ENCODE measurements at regions not wholly inside any gene's neighbourhood (a gene's known extent, or its start where the extent isn't known, plus 50 kb on each side); places are given as distances from the start of the nearest gene placed in this dataset.
A peak's percentile ranks its signal among the peaks of the same experiment; 100 is the strongest.
"Not testable (repeated sequence)": the region's sequence is repeated elsewhere in the genome, so short reads cannot be mapped to it uniquely, and the experiment has no call there.

- no peak for FAIRE-seq
- Histone ChIP-seq H3K27me3 (ENCODE audit: control insufficient read depth in 3 of 3, insufficient read depth in 3 of 3, low read length in 3 of 3) (no peaks in the 10 kb centered on the region), H3K4me1 (ENCODE audit: control insufficient read depth in 3 of 3, insufficient read depth in 2 of 3, low read depth in 1 of 3, low read length in 2 of 3) (no peaks in the 10 kb centered on the region), H3K36me3 (ENCODE audit: control insufficient read depth in 3 of 3, insufficient read depth in 2 of 3, low read depth in 1 of 3, low read length in 3 of 3) (no peaks in the 10 kb centered on the region), H3K9me3 (ENCODE audit: control insufficient read depth in 2 of 2, insufficient read depth in 1 of 2, low read depth in 1 of 2, low read length in 1 of 2) (no peaks in the 10 kb centered on the region), H3K4me3 (ENCODE audit: low read depth in 1 of 3, low read length in 3 of 3) (no peak overlapping the region), H3K27ac (ENCODE audit: low read depth in 1 of 3, low read length in 2 of 3) (no peak overlapping the region)
- no peak for DNase-seq
- WGBS, 3 donors, result 87 to 93% (median 93%) methylated on average over 6 of the region's 6 CpGs
These were observed 60.2 kb downstream of the LSMEM1 start for GRCh38 chr7:112540839-112541577.

GRCh38 chr7:112546723-112547513, 66.1 kb downstream of the LSMEM1 start:
- H3K27me3 ChIP-seq (ENCODE audit: control insufficient read depth in 3 of 3, insufficient read depth in 3 of 3, low read length in 3 of 3), result no peaks in the 10 kb centered on the region
- peaks cover 0 to 3% of the 10 kb centered on the region in 2 donors for H3K9me3 ChIP-seq (ENCODE audit: control insufficient read depth in 2 of 2, insufficient read depth in 1 of 2, low read depth in 1 of 2, low read length in 1 of 2)
- H3K4me3 ChIP-seq (ENCODE audit: low read depth in 1 of 3, low read length in 3 of 3), result no peak overlapping the region
- H3K27ac ChIP-seq (ENCODE audit: low read depth in 1 of 3, low read length in 2 of 3), result no peak overlapping the region
- H3K4me1 ChIP-seq (ENCODE audit: control insufficient read depth in 3 of 3, insufficient read depth in 2 of 3, low read depth in 1 of 3, low read length in 2 of 3), result no peaks in the 10 kb centered on the region
- FAIRE-seq, result no peak
- no peak for DNase-seq
- H3K36me3 ChIP-seq (ENCODE audit: control insufficient read depth in 3 of 3, insufficient read depth in 2 of 3, low read depth in 1 of 3, low read length in 3 of 3), result no peaks in the 10 kb centered on the region
- WGBS, 3 donors, result 91 to 94% (median 93%) methylated on average over 25 of the region's 25 CpGs

GRCh38 chr7:112547916-112548315, 67.1 kb downstream of the LSMEM1 start:
- Histone ChIP-seq H3K9me3 (ENCODE audit: control insufficient read depth in 2 of 2, insufficient read depth in 1 of 2, low read depth in 1 of 2, low read length in 1 of 2) (peaks cover 0 to 3% of the 10 kb centered on the region in 2 donors), H3K4me3 (ENCODE audit: low read depth in 1 of 3, low read length in 3 of 3) (no peak overlapping the region), H3K27me3 (ENCODE audit: control insufficient read depth in 3 of 3, insufficient read depth in 3 of 3, low read length in 3 of 3) (no peaks in the 10 kb centered on the region), H3K4me1 (ENCODE audit: control insufficient read depth in 3 of 3, insufficient read depth in 2 of 3, low read depth in 1 of 3, low read length in 2 of 3) (no peaks in the 10 kb centered on the region), H3K27ac (ENCODE audit: low read depth in 1 of 3, low read length in 2 of 3) (no peak overlapping the region), H3K36me3 (ENCODE audit: control insufficient read depth in 3 of 3, insufficient read depth in 2 of 3, low read depth in 1 of 3, low read length in 3 of 3) (no peaks in the 10 kb centered on the region)
- DNase-seq (no peak), FAIRE-seq (no peak)
- 56 to 82% (median 78%) methylated on average over 2 of the region's 2 CpGs for WGBS, 3 donors

DNA sequence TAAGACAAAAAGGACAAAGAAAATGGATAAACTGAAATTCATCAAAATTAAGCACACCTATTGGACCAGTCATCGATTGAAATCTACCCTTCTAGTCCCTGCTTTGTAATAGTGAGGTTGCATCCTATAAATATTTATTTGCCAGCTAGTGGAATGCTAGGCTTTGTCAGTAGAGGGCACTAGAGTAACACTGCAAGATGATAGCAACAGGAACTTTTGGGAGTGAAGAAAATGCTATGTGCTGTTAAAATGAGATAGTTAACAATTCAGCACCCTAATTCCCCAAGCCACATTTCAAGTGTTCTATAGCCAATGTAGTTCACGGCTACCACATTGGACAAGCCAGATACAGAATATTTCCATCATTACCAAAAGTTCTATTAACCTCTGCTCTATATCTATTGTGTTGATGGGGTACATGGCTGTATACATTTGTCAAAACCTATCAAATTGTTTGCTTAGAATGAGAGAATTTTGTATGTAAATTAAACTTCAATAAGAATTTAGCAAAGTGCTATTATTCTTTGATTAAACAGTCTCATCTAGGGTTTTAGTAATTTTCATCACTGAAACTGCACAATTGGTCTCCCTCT, 69.8 kb downstream of the LSMEM1 start:
- FAIRE-seq (peak; percentile 51), DNase-seq (peak; percentile 67 to 72)
- no peaks in the 10 kb centered on the region for H3K36me3 ChIP-seq (ENCODE audit: control insufficient read depth in 3 of 3, insufficient read depth in 2 of 3, low read depth in 1 of 3, low read length in 3 of 3)
- H3K27me3 ChIP-seq (ENCODE audit: control insufficient read depth in 3 of 3, insufficient read depth in 3 of 3, low read length in 3 of 3), result no peaks in the 10 kb centered on the region
- H3K4me3 ChIP-seq (ENCODE audit: low read depth in 1 of 3, low read length in 3 of 3), result no peak overlapping the region
- no peak overlapping the region for H3K27ac ChIP-seq (ENCODE audit: low read depth in 1 of 3, low read length in 2 of 3)
- WGBS, 3 donors, result 3 to 9% (median 4%) methylated on average over 2 of the region's 2 CpGs
- no peaks in the 10 kb centered on the region for H3K4me1 ChIP-seq (ENCODE audit: control insufficient read depth in 3 of 3, insufficient read depth in 2 of 3, low read depth in 1 of 3, low read length in 2 of 3)
- H3K9me3 ChIP-seq (ENCODE audit: control insufficient read depth in 2 of 2, insufficient read depth in 1 of 2, low read depth in 1 of 2, low read length in 1 of 2), result peaks cover 0 to 3% of the 10 kb centered on the region in 2 donors

GRCh38 chr7:112551521-112551920, 70.7 kb downstream of the LSMEM1 start:
- not testable (repeated sequence) for H3K4me3 ChIP-seq (ENCODE audit: low read depth in 1 of 3, low read length in 3 of 3); H3K27me3 ChIP-seq (ENCODE audit: control insufficient read depth in 3 of 3, insufficient read depth in 3 of 3, low read length in 3 of 3); H3K9me3 ChIP-seq (ENCODE audit: control insufficient read depth in 2 of 2, insufficient read depth in 1 of 2, low read depth in 1 of 2, low read length in 1 of 2); DNase-seq; H3K27ac ChIP-seq (ENCODE audit: low read depth in 1 of 3, low read length in 2 of 3); FAIRE-seq; H3K4me1 ChIP-seq (ENCODE audit: control insufficient read depth in 3 of 3, insufficient read depth in 2 of 3, low read depth in 1 of 3, low read length in 2 of 3); H3K36me3 ChIP-seq (ENCODE audit: control insufficient read depth in 3 of 3, insufficient read depth in 2 of 3, low read depth in 1 of 3, low read length in 3 of 3)
- WGBS, 3 donors, result 93 to 98% (median 97%) methylated on average over 6 to 24 of the region's 30 CpGs

- Histone ChIP-seq H3K36me3 (ENCODE audit: control insufficient read depth in 3 of 3, insufficient read depth in 2 of 3, low read depth in 1 of 3, low read length in 3 of 3) (no peaks in the 10 kb centered on the region), H3K9me3 (ENCODE audit: control insufficient read depth in 2 of 2, insufficient read depth in 1 of 2, low read depth in 1 of 2, low read length in 1 of 2) (peaks cover 0 to 6% of the 10 kb centered on the region in 2 donors), H3K27ac (ENCODE audit: low read depth in 1 of 3, low read length in 2 of 3) (no peak overlapping the region), H3K27me3 (ENCODE audit: control insufficient read depth in 3 of 3, insufficient read depth in 3 of 3, low read length in 3 of 3) (no peaks in the 10 kb centered on the region), H3K4me1 (ENCODE audit: control insufficient read depth in 3 of 3, insufficient read depth in 2 of 3, low read depth in 1 of 3, low read length in 2 of 3) (peaks cover 0 to 7% (median 6%) of the 10 kb centered on the region in 3 donors), H3K4me3 (ENCODE audit: low read depth in 1 of 3, low read length in 3 of 3) (no peak overlapping the region)
- DNase-seq (no peak), FAIRE-seq (no peak)
These were observed 73.8 kb downstream of the LSMEM1 start for GRCh38 chr7:112554591-112554990.

- peaks cover 0 to 4% of the 10 kb centered on the region in 2 donors for H3K9me3 ChIP-seq (ENCODE audit: control insufficient read depth in 2 of 2, insufficient read depth in 1 of 2, low read depth in 1 of 2, low read length in 1 of 2)
- H3K27ac ChIP-seq (ENCODE audit: low read depth in 1 of 3, low read length in 2 of 3), result no peak overlapping the region
- FAIRE-seq (no peak), DNase-seq (no peak)
- WGBS, 3 donors, result 53 to 91% (median 80%) methylated on average over 1 of the region's 1 CpG
- no peaks in the 10 kb centered on the region for H3K36me3 ChIP-seq (ENCODE audit: control insufficient read depth in 3 of 3, insufficient read depth in 2 of 3, low read depth in 1 of 3, low read length in 3 of 3)
- no peak overlapping the region for H3K4me3 ChIP-seq (ENCODE audit: low read depth in 1 of 3, low read length in 3 of 3)
- H3K27me3 ChIP-seq (ENCODE audit: control insufficient read depth in 3 of 3, insufficient read depth in 3 of 3, low read length in 3 of 3), result no peaks in the 10 kb centered on the region
- peaks cover 0 to 7% (median 6%) of the 10 kb centered on the region in 3 donors for H3K4me1 ChIP-seq (ENCODE audit: control insufficient read depth in 3 of 3, insufficient read depth in 2 of 3, low read depth in 1 of 3, low read length in 2 of 3)
These were observed 75.8 kb downstream of the LSMEM1 start for GRCh38 chr7:112556633-112557032.

DNA sequence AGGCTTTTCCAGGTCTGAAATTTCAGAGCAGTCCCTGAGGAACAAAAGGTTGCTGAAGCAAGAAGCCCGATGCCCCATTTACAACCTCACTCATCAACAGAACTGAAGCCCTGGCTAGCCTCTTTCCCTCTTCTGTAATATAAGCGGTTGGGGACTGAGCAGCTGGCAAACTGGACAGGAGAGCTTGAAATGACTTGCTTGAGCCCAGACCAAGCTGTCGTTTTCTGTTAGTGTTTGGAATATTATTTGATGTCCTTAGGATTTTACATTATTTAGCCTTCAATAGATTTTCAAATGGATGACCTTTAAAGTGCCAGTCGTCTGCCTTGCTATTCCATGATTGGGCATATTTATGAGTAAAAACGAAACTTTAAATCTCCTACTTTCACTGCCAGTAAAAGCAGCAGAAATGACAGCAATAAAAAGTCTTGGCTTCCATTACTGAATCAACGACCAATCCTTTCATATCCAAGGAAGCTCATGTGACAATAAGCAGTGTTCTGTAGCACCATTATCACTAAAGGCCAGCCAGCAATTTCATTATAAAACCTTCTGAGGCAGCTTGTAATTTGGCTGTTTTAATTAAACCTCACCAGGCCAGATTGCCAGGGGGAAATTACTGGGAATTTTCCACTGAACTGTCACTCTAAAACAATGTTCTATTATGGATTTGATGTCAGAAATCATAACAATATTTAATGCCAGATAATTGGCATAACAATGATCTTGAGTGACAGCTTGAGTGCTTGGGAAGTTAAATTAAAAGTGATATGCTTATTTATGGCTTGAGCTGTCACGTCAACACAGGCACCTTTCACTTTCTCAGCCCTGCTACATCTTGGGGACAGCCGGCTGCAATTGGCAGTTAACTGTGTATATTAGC, 85.9 kb downstream of the LSMEM1 start:
- Histone ChIP-seq H3K4me3 (ENCODE audit: low read depth in 1 of 3, low read length in 3 of 3) (no peak overlapping the region), H3K4me1 (ENCODE audit: control insufficient read depth in 3 of 3, insufficient read depth in 2 of 3, low read depth in 1 of 3, low read length in 2 of 3) (peaks cover 0 to 17% (median 0%) of the 10 kb centered on the region in 3 donors), H3K36me3 (ENCODE audit: control insufficient read depth in 3 of 3, insufficient read depth in 2 of 3, low read depth in 1 of 3, low read length in 3 of 3) (no peaks in the 10 kb centered on the region), H3K9me3 (ENCODE audit: control insufficient read depth in 2 of 2, insufficient read depth in 1 of 2, low read depth in 1 of 2, low read length in 1 of 2) (no peaks in the 10 kb centered on the region), H3K27ac (ENCODE audit: low read depth in 1 of 3, low read length in 2 of 3) (peak overlapping the region in 1 of 3 donors; percentile 58), H3K27me3 (ENCODE audit: control insufficient read depth in 3 of 3, insufficient read depth in 3 of 3, low read length in 3 of 3) (no peaks in the 10 kb centered on the region)
- DNase-seq (peak; percentile 42 to 57), FAIRE-seq (no peak)
- 10 to 38% (median 24%) methylated on average over 8 of the region's 8 CpGs for WGBS, 3 donors

All from small intestine (tissue), 7 donors.